Fibroblast of villous mesenchyme (primary cell): ENCODE measurements at regions not wholly inside any gene's neighbourhood (a gene's known extent, or its start where the extent isn't known, plus 50 kb on each side); places are given as distances from the start of the nearest gene placed in this dataset.

Source experiments
- DNase-seq: peaks from one replicate; pipeline ENCODE4 v3.0.0-alpha.2; 2010; ENCODE audit warnings: low read depth
- H3K4me3 ChIP-seq: 2 replicates; pipeline ENCODE4 v1.5.1; 2011; ENCODE audit warnings: low read depth, mild to moderate bottlenecking, low read length
- TF ChIP-seq, protein P1 (sequence below): IDR thresholded peaks from 2 replicates; pipeline ENCODE4 v1.5.1; 2012; ENCODE audit warnings: low read depth, mild to moderate bottlenecking, low read length; ENCODE audit not compliant: insufficient read depth

DNA sequence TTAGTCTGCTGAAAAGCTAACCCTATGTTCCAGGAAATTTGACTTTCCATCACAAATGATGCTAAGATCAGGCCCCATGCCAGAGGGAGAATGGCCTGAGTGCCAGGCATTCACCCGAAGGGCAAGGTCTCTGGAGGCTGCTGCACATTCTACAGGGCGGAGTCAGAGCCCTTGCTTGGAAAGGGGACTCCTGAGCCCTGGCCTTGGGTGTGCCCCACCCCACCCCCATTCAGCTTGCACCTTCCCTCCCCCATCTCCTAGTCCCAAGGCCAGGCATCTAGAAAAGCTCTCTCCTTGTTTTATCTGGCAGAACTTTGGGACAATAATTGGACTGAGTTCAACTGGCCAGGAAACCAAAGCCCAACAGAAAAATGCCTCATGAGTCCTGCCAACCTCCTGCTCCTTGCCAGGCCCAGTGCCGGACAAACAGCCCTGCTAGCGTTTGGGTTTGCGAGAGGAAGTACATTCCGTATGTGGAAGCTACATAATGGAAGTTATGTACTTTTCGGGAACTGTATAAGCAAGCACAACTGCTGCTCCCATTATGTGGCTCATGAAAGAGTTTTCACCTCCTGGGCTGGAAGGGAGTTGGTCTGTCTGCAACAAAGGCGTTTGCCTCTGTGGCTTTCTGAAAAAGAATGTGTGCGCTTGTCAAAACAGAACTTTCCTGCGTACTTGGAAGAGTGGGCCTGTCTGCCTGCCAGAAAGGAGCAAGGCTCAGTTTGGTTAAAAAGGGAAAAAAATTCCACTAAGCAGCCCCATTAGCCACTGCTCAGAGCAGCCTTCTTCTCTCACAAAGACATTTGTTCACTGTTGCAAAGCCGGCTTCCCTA is 321.5 kb upstream of the CTNNB1 start:
- TF ChIP-seq, protein P1, sequence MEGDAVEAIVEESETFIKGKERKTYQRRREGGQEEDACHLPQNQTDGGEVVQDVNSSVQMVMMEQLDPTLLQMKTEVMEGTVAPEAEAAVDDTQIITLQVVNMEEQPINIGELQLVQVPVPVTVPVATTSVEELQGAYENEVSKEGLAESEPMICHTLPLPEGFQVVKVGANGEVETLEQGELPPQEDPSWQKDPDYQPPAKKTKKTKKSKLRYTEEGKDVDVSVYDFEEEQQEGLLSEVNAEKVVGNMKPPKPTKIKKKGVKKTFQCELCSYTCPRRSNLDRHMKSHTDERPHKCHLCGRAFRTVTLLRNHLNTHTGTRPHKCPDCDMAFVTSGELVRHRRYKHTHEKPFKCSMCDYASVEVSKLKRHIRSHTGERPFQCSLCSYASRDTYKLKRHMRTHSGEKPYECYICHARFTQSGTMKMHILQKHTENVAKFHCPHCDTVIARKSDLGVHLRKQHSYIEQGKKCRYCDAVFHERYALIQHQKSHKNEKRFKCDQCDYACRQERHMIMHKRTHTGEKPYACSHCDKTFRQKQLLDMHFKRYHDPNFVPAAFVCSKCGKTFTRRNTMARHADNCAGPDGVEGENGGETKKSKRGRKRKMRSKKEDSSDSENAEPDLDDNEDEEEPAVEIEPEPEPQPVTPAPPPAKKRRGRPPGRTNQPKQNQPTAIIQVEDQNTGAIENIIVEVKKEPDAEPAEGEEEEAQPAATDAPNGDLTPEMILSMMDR, result no peak
- H3K4me3 ChIP-seq, result no peak overlapping the region
- DNase-seq, result peak; percentile 37

GRCh38 chr3:40878464-40878905 is 320.8 kb upstream of the CTNNB1 start:
- H3K4me3 ChIP-seq, result no peak overlapping the region
- TF ChIP-seq, protein P1, result no peak
- no peak for DNase-seq

GRCh38 chr3:40885430-40885829 is 313.9 kb upstream of the CTNNB1 start:
- H3K4me3 ChIP-seq, result no peak overlapping the region
- no peak for DNase-seq
- TF ChIP-seq, protein P1, result no peak

DNA sequence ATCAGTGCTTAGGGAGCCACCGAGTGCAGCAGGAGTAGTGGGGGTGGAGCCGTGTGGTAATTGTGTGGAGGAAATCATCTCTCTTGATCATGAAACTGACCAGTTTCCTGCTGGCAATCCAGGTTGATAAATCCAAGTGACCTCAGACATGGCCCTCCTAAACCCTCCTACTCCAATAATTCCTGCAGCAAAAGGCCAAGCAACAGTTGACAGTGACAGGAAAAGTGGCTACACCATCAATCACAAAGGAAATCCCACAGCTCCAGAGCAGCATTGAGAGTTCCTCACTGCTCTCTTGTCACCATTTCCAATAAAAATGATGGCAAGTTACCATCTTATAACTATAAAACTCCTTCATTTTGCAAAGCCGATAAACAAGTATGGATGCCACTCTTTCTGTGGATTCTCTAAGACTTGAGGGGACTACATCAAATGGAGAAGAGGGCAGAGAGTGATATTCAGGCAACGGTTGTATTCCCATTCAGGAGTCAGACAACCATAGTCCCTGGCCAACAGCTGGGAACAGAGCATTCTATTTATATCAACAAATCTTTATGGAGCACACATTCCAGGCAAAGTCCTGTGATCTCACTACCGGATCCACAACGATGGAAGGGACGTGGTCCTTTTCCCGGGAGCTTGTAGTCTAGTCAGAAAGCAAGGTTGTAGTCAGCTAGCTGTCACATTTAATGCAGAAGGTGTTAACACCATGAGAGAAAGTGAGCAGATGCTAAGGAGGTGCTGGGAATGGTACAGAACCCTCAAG is 312.5 kb upstream of the CTNNB1 start:
- H3K4me3 ChIP-seq, result no peak overlapping the region
- TF ChIP-seq, protein P1, result no peak
- DNase-seq, result peak; percentile 49

DNA sequence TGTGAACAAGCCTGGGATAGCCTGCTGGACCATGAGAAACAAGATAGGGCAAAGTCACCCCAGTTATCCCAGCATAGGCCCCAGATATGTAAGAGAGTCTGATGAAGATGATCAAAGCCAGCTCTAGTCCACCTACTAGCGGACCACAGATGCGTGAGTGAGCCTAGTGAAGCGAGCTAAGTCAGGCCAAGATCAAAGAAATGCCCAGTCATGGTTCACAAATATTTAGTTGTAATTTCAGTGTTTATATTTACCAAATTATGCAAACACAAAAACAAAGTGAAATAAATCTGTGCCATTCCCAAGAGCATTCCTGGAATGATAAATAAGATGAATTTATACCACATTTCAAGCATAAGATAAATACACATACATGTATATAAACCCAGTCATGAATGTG is 308.1 kb upstream of the CTNNB1 start:
- H3K4me3 ChIP-seq, result no peak overlapping the region
- TF ChIP-seq, protein P1, result no peak
- DNase-seq, result no peak

DNA sequence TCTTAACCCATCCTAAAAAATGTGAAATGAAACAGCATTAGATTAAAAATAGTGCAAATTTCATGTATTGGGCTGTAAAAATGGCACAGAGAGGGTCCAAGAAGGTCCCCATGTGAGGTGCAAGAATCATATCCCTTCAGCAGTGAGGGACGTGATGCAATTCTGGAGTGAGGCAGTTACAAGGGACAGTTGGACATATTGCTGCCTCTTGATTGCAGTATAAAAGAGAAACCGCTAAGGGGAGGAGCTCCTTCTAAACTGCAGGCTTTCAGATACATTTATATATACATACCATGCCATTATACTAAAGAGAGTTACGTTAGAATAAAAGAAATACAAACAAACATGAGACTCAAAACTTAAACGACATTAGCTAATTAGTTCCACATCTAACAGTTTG is 304.2 kb upstream of the CTNNB1 start:
- TF ChIP-seq, protein P1, result no peak
- H3K4me3 ChIP-seq, result no peak overlapping the region
- DNase-seq, result no peak
